GM21423 (cell line): ENCODE measurements at regions not wholly inside any gene's neighbourhood (a gene's known extent, or its start where the extent isn't known, plus 50 kb on each side); places are given as distances from the start of the nearest gene placed in this dataset.

ENCODE experiments used
- ATAC-seq: cut with Tn5 transposase; IDR thresholded peaks from one replicate; pipeline ENCODE4 v1.9.1; 2021; ENCODE audit warnings: mild to moderate bottlenecking, moderate library complexity; ENCODE audit not compliant: unreplicated experiment

GRCh38 chr18:73861771-73862170, 285.9 kb downstream of the FBXO15 start:
- no peak for ATAC-seq

- ATAC-seq: no peak
Observed at GRCh38 chr18:73859837-73860397, 287.7 kb downstream of the FBXO15 start.

DNA sequence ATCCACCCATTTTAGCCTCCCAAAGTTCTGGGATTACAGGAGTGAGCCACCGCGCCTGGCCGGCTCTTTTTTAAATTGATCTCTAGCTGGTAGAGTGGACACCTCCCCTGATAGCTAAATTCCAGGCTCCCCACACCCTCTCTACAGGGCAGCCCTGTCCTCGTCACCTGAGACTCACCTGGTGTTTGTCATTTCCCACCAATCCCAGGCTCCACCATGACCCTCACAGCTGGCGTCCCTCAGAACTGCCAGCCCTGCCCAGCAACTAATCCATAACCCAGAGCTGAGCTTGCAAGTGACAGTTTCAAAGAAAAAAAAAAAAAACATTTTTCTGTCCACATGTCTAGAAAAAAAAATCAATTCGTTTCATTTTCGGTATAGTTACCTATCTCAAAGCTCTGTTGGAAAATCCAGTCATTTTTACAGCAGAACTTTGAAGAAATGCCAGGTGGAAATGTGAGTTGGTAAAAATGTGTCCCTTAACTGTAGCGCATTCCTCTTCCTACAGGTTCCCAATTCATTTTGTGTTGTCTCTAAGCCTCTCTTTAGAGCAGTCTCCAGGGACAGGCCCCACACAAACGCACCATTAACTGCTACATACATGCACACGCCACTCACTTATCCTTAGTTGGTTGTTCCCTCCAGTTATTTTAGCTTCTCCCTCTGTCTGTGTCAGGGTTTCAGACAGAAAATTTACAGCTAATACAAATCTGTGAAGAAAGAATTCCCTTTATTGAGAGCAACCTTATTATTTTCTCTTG, 294.7 kb downstream of the FBXO15 start:
- no peak for ATAC-seq

DNA sequence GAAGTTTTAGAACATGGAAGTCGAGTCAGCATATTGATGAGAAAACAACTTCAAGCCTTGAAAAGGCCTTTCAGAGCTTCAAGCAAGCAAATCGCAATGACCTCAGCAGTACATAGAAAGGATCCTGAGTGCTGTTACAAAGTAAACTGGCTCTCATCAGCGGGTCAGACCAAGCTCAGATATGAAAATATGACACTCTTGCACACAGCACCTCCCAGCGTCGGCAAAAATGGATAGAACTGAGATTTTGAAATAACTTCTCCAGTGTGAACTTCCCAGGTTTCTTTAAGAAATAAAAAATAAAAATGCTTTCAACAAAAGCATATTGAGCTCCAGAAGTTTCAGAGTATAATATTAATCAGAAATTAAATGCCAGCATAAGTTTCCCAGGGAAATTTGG, 296.9 kb downstream of the FBXO15 start:
- ATAC-seq: no peak

- ATAC-seq: no peak
Observed at GRCh38 chr18:73848656-73849055, 299.0 kb downstream of the FBXO15 start.

GRCh38 chr18:73843455-73843854, 304.2 kb downstream of the FBXO15 start:
- ATAC-seq: no peak

DNA sequence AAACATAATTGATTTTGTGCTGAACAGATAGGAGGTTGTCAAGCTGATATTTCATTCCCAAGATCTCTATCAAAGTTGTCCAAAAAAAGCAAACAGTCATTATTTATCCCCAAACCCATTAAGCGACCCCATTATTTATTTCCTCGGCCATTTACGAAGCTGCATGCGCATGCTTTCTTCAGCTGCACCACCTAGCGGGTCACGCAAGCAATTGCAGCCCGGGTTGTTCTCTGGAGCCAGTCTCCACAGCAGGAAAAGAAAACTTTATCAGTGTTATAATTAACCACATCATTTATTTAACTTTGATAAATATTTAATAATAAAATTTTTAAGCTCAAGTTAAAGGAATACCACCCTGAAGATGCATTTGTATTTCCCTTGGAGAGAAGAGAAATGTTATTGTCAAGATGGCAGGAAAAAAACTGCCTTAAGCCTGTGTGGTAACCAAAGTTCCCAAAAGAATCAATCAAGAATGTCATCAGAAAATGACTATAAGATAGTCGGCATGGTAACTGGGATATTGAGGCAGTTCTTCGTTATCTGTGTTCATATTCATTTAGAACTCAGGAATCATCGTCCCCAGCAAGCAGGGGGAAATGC, 304.7 kb downstream of the FBXO15 start:
- ATAC-seq: peak; percentile 75

DNA sequence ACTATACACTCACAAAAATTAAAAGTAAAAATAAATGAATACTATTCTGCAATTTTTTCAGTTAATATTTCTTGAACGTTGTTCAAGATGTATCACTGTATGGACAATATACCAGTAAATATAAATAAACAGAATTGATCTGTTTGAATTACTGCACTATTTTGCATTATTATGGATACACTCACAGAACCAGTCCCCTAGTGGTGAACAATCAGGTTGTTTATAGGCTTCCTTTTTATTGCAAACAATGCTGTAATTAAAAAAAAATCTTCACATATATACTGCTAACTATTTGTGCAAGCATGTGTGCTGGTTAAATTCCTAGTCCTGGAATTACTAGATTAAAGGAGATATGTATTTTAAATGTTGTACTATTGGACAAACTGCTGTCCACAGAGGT, 306.0 kb downstream of the FBXO15 start:
- no peak for ATAC-seq

DNA sequence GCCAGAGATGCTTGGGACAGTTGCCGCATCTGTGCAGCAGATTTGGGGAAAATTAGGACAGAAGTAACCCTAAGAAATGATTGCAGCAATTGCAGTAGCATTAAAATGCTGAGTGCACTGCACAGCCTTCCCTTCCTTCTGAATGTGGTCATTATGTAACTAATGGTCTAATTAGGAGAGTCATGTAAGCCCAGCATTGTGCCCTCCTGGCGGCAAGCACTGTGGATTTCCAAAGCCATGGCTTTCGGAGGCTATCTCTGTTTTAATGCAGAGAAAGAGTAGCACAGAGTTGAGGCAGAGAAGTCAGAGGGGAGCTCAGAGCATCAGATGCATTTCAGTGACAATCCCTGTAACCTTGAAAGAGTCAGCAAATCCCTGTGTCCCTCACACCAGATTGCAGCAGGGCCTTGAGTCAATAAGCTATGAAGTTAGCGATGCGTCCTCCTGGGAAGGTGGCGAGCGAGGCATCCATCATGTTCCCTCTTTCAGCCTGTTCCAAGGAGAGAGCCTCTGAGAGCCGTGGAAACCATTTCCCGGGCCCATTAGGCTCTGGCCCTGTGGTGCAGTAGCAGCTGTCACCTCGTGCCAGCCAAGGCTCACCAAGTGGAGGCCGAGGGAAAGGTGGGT, 307.2 kb downstream of the FBXO15 start:
- no peak for ATAC-seq

DNA sequence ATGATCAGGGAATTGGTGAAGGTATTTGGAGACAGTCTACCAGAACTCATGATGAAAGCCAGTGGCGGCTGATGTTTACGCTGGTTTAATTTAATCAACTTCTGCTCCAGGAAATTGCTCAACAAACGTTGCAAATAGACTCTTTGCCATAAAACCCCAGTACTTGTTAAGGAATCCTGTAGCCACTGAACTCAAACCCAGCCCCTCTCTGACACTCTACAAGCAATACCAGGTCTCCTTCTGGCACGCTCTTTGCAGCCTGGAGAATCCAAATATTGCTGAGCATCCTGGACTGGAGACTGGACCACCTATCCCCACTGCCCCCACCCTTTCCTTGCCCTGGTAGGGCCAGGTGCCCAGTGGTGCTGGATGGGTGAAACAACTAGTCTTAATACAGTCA, 308.2 kb downstream of the FBXO15 start:
- no peak for ATAC-seq

DNA sequence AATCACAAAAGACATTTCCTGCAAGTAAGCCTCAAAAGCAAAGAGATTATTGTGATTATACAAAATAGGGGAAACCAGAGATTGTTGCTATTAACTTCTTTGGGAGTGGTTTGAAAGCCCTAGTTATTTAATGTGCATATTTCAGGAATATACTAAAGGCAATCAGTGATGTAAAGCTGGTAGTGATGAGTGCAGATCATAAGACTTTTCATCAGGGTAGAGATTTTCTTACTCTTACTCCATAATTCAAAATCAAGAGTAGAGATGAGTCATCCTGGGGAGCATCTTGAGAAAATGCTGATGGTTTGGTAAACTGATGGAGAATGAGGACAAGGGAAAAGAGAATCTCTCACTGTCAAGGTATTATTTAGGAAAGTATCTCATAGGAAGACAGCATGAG, 309.5 kb downstream of the FBXO15 start:
- ATAC-seq: no peak

- ATAC-seq: no peak
Observed at GRCh38 chr18:73835656-73836364, 311.8 kb downstream of the FBXO15 start.

- ATAC-seq: no peak
Observed at GRCh38 chr18:73835039-73835438, 312.6 kb downstream of the FBXO15 start.

- no peak for ATAC-seq
Observed at GRCh38 chr18:73831688-73832087, 315.9 kb downstream of the FBXO15 start.

DNA sequence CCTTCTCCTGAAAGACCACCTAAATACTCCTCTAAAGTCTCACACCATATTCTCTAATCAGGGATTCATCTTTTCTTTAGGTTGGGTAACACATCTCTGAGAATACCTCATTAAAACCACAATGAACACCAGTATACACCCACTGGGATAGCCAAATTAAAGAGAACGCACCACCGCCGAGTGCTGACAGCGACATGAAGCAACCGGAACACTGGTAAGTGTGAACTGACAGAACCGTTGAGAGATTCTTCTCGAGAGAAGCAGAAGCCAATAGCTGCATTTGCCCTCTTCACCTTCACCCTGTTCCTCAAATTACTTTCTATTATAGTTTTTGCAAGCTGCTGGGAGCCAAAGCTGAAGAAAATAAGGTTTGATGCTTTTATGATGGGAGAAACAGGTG, 318.5 kb downstream of the FBXO15 start:
- ATAC-seq: no peak

DNA sequence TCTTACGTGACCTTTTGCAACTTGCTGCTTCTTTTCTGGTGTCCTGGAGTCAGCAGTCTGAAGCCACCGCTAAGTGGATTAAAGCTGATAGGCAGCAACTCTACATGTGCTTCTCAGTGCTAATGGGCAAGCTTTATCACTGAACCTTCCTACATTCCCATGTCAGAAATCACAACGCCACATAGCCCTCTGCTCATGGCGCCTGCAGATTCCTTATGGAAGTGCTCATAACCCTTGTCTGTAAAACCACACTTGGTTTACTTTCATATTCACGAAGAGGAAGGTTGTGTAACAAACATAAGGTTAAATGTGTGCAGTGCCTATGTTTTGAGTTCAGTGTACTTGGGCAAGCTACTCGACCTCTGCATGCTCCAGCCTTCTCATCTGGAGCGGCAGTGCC, 319.8 kb downstream of the FBXO15 start:
- no peak for ATAC-seq

- no peak for ATAC-seq
Observed at GRCh38 chr18:73826098-73826497, 321.5 kb downstream of the FBXO15 start.

GRCh38 chr18:73824671-73825070, 323.0 kb downstream of the FBXO15 start:
- ATAC-seq: no peak

- ATAC-seq: no peak
Observed at GRCh38 chr18:73812423-73812822, 335.2 kb downstream of the FBXO15 start.

DNA sequence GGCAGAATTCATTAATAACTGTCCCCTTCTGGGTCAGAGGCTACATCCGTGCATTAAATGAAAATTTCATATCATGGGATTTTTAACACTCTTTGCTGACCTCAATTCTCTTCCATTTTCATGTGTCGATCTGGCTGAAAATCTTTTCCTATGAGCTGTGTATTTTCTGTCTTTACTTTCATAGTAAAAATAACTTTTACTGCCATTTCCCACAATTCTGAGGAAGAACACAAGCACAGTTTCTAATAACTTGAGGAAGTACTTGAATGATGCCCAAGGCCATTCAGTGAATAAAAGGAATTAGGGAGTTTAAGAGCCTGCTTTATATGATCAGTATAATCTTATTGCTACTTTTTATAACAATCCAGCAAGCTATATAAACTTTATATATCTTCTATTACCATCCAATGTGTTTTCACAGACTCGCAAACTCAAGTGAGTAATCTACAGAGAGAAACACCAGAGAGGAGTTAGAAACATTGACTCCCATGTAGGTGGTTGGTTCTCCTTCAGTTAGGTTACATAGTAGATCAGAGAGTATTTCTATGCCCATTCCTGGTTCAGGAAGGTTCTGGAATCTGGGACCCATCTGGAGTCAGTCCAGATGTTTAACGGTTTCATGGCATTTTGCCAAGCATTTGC, 340.0 kb downstream of the FBXO15 start:
- no peak for ATAC-seq

- ATAC-seq: no peak
Observed at GRCh38 chr18:73805991-73806390, 341.6 kb downstream of the FBXO15 start.
